K562 (cell line): ENCODE measurements at regions not wholly inside any gene's neighbourhood (a gene's known extent, or its start where the extent isn't known, plus 50 kb on each side); places are given as distances from the start of the nearest gene placed in this dataset.

Source experiments
- ATAC-seq: fragments of 200-7000 bp; cut with Tn5 transposase; 3 replicates; pipeline ENCODE4 v1.9.1; 2020; ENCODE audit warnings: moderate library complexity
- BruUV-seq: library from RNA; stranded (reverse); fragments of 400-500 nt; replicated peaks from 2 replicates; lab custom pipeline; 2021; lab: Mats Ljungman, UMichigan
- CTCF ChIA-PET: fragments of 300-600 bp; formaldehyde crosslinking; extraction: SDS; loops from one replicate; lab custom pipeline; 2021; ENCODE audit warnings: low intra/inter-chr PET ratio; lab: Yijun Ruan, JAX
- POLR2A ChIA-PET: fragments of 300-600, 350-650 bp; sonication (Branson Sonifier 250); formaldehyde crosslinking; extraction: SDS; loops from one replicate; lab custom pipeline; 2021; ENCODE audit warnings: antibody characterized with exemption, inconsistent platforms; lab: Yijun Ruan, JAX
- DNase-seq, 4 experiments: peaks; one replicate each; pipeline versions ENCODE4 v3.0.0 to v3.0.0-alpha.2; 2011 to 2018; ENCODE audit warnings: low spot score in 3 of 4, mixed read lengths in 3 of 4; ENCODE audit errors: extremely low read depth in 1 of 4
- FAIRE-seq: peaks from 2 replicates; lab custom pipeline; 2011; peaks lifted over from hg19 to GRCh38; lab: Jason Lieb, UNC
- H2AFZ ChIP-seq: 2 replicates; pipeline ENCODE4 v1.6.0; 2011; ENCODE audit warnings: low read depth, low read length, control low read depth, inconsistent platforms
- H3K27ac ChIP-seq: fragments of 200-600 bp; 3 replicates; pipeline ENCODE4 v1.8.0; 2011; ENCODE audit warnings: low read depth, mild to moderate bottlenecking, control low read depth, inconsistent platforms, low read length, moderate library complexity, mixed read lengths; ENCODE audit errors: extremely low read depth
- H3K27me3 ChIP-seq, 2 experiments: fragments of 300-600 bp in 1 of 2; 2 replicates in 1 of 2; 3 replicates in 1 of 2; pipeline versions ENCODE4 v1.6.0 to v1.8.0; 2011; ENCODE audit warnings: inconsistent platforms in 2 of 2, low read length in 2 of 2, mild to moderate bottlenecking in 1 of 2, mixed read lengths in 1 of 2, moderate library complexity in 1 of 2; ENCODE audit not compliant: control insufficient read depth in 2 of 2, insufficient read depth in 2 of 2
- H3K36me3 ChIP-seq: fragments of 300-600 bp; 3 replicates; pipeline ENCODE4 v1.8.0; 2011; ENCODE audit warnings: mild to moderate bottlenecking, low read length, inconsistent platforms; ENCODE audit not compliant: control insufficient read depth, insufficient read depth
- H3K4me1 ChIP-seq, 2 experiments: fragments of 200-600 bp in 1 of 2; replicated peaks in 1 of 2; 2 replicates in 1 of 2; 3 replicates in 1 of 2; pipeline versions ENCODE4 v1.5.1 to v1.8.0; 2011; ENCODE audit warnings: inconsistent platforms in 2 of 2, low read length in 2 of 2, mild to moderate bottlenecking in 1 of 2, mixed read lengths in 1 of 2, moderate library complexity in 1 of 2; ENCODE audit not compliant: control insufficient read depth in 2 of 2, insufficient read depth in 2 of 2
- H3K4me2 ChIP-seq: 2 replicates; pipeline ENCODE4 v1.6.1; 2011; ENCODE audit warnings: low read length, control low read depth, inconsistent platforms, mixed read lengths; ENCODE audit not compliant: insufficient read depth
- H3K4me3 ChIP-seq: fragments of 200-600 bp; sonication (generic), shearing (Covaris generic); 2 replicates; pipeline ENCODE4 v1.5.1; 2016; ENCODE audit warnings: control low read depth, inconsistent platforms
- H3K79me2 ChIP-seq: fragments of 200-600 bp; 3 replicates; pipeline ENCODE4 v1.8.0; 2011; ENCODE audit warnings: low read length, inconsistent platforms; ENCODE audit not compliant: control insufficient read depth, insufficient read depth
- H3K9ac ChIP-seq, 2 experiments: 2 replicates each; pipeline versions ENCODE4 v1.6.0 to v1.6.1; 2011; ENCODE audit warnings: low read depth in 2 of 2, low read length in 2 of 2, control low read depth in 1 of 2, inconsistent platforms in 1 of 2, mild to moderate bottlenecking in 1 of 2, mixed read lengths in 1 of 2; ENCODE audit not compliant: insufficient read depth in 1 of 2
- H3K9me1 ChIP-seq: one replicate; pipeline ENCODE4 v1.6.0; 2011; ENCODE audit warnings: inconsistent platforms, mild to moderate bottlenecking, low read length, moderate library complexity; ENCODE audit not compliant: control insufficient read depth, insufficient read depth
- H3K9me3 ChIP-seq: replicated peaks from 2 replicates; pipeline ENCODE4 v1.5.1; 2011; ENCODE audit warnings: low read depth, low read length, inconsistent platforms; ENCODE audit not compliant: control insufficient read depth, insufficient read depth
- H4K20me1 ChIP-seq: replicated peaks from 2 replicates; pipeline ENCODE4 v1.6.1; 2011; ENCODE audit warnings: low read length, inconsistent platforms, mixed read lengths; ENCODE audit not compliant: control insufficient read depth, insufficient read depth
- ARID2 ChIP-seq: fragments of 450-650 bp; IDR thresholded peaks from 2 replicates; pipeline ENCODE4 v1.6.1; 2017; ENCODE audit warnings: antibody characterized with exemption, mild to moderate bottlenecking
- CBX3 ChIP-seq, 2 experiments: IDR thresholded peaks; 1 replicate in 1 of 2; 2 replicates in 1 of 2; pipeline ENCODE4 v1.6.1; 2012; ENCODE audit warnings: inconsistent platforms in 2 of 2, low read length in 2 of 2, borderline replicate concordance in 1 of 2, control low read depth in 1 of 2
- CCAR2 ChIP-seq: fragments of 200-400 bp; formaldehyde crosslinking; IDR thresholded peaks from 2 replicates; pipeline ENCODE4 v1.6.1; 2017; ENCODE audit warnings: mild to moderate bottlenecking, low read depth, low read length
- CREM ChIP-seq: IDR thresholded peaks from 2 replicates; pipeline ENCODE4 v1.6.1; 2014; ENCODE audit warnings: antibody characterized with exemption, low read depth
- ELF1 ChIP-seq: fragments of 200-800 bp; sonication (Bioruptor generic); IDR thresholded peaks from 2 replicates; pipeline ENCODE4 v1.6.1; 2016; ENCODE audit warnings: missing genetic modification characterization, missing compliant biosample characterization
- HDAC6 ChIP-seq: IDR thresholded peaks from 2 replicates; pipeline ENCODE4 v1.6.1; 2012; ENCODE audit warnings: low read depth, mild to moderate bottlenecking, control low read depth, inconsistent platforms, low read length, moderate library complexity
- IRF2 ChIP-seq: sonication (generic); formaldehyde crosslinking; IDR thresholded peaks from 2 replicates; pipeline ENCODE4 v1.8.1; 2022; ENCODE audit warnings: mild to moderate bottlenecking, missing genetic modification reagents
- JUN ChIP-seq, 2 experiments: sonication (generic) in 1 of 2; formaldehyde crosslinking in 1 of 2; IDR thresholded peaks; 2 replicates each; pipeline versions ENCODE4 v1.6.1 to v1.8.0; 2012 to 2022; ENCODE audit warnings: borderline replicate concordance in 2 of 2, mild to moderate bottlenecking in 2 of 2, improper control_type of control experiment in 1 of 2, low read depth in 1 of 2, low read length in 1 of 2, missing genetic modification reagents in 1 of 2
- JUND ChIP-seq, 2 experiments: IDR thresholded peaks; 2 replicates in 1 of 2; 3 replicates in 1 of 2; pipeline ENCODE4 v1.6.1; 2011; ENCODE audit warnings: borderline replicate concordance in 2 of 2, low read depth in 2 of 2, low read length in 2 of 2, improper control_type of control experiment in 1 of 2, missing biosample characterization in 1 of 2, missing genetic modification characterization in 1 of 2, missing genetic modification reagents in 1 of 2
- OTX1 ChIP-seq: fragments of 450-650 bp; formaldehyde crosslinking; IDR thresholded peaks from 2 replicates; pipeline ENCODE4 v1.4.0; 2022; ENCODE audit warnings: mild to moderate bottlenecking
- SMARCB1 ChIP-seq: IDR thresholded peaks from 2 replicates; pipeline ENCODE4 v1.6.1; 2011; ENCODE audit warnings: improper control_type of control experiment, low read depth; ENCODE audit not compliant: insufficient read length
- TCF7 ChIP-seq: sonication (generic); IDR thresholded peaks from 2 replicates; pipeline ENCODE4 v1.6.1; 2016; ENCODE audit warnings: antibody characterized with exemption, borderline replicate concordance
- TEAD4 ChIP-seq, 2 experiments: sonication (generic) in 1 of 2; formaldehyde crosslinking in 1 of 2; IDR thresholded peaks; 2 replicates each; pipeline versions ENCODE4 v1.6.1 to v1.8.0; 2012 to 2022; ENCODE audit warnings: borderline replicate concordance in 1 of 2, inconsistent platforms in 1 of 2, low read length in 1 of 2, mild to moderate bottlenecking in 1 of 2, missing genetic modification reagents in 1 of 2
- ZBTB49 ChIP-seq: sonication (generic); formaldehyde crosslinking; IDR thresholded peaks from 2 replicates; pipeline ENCODE4 v1.8.0; 2022; ENCODE audit warnings: missing genetic modification reagents, mild to moderate bottlenecking, borderline replicate concordance
- ZC3H11A ChIP-seq: IDR thresholded peaks from 2 replicates; pipeline ENCODE4 v1.6.1; 2012; ENCODE audit warnings: low read depth, low read length, improper control_type of control experiment
- ZNF354B ChIP-seq: fragments of 250-450 bp; sonication (Bioruptor Pico); IDR thresholded peaks from 2 replicates; pipeline ENCODE4 v1.4.0; 2020
- WGBS: fragments of 100-300 bp; shearing (Covaris generic); methylation state at CpG from one replicate; pipeline ENCODE4 v1.1.6; 2016; ENCODE audit warnings: low coverage, mixed read lengths; ENCODE audit not compliant: insufficient coverage; ENCODE audit errors: missing lambda C conversion rate; 5-methylcytosine and 5-hydroxymethylcytosine counted together
- in situ Hi-C: fragments of 300-500 bp; cut with MboI; formaldehyde crosslinking; loops from 4 replicates; pipeline ENCODE4 v1.15.0; 2018; ENCODE audit warnings: inconsistent platforms, mixed read lengths
- intact Hi-C: fragments of 100-400 bp; cut with micrococcal nuclease; formaldehyde crosslinking; loops from 2 replicates; pipeline ENCODE4 v1.14.2; 2022

GRCh38 chr1:201708691-201709090 lies 120.3 kb upstream of the IPO9 start (continued):
- TF ChIP-seq SMARCB1 (no peak), ZC3H11A (no peak)
- TF ChIP-seq, all 486 proteins: peak for 0

GRCh38 chr1:201709564-201710295 lies 119.2 kb upstream of the IPO9 start:
- H2AFZ ChIP-seq = no peak overlapping the region
- TF ChIP-seq JUN (IDR thresholded peaks at IDR 0.05; ENCODE audit: borderline replicate concordance, low read depth, low read length) (no peak), JUN (CRISPR knock-in tag; IDR thresholded peaks at IDR 0.05; ENCODE audit: borderline replicate concordance) (0 out of 2 replicates have a peak, but pooled peaks have one; percentile 63), ELF1 (tag) (0 out of 2 replicates have a peak, but pooled peaks have one; percentile 13), CBX3 (IDR thresholded peaks at IDR 0.05; ENCODE audit: borderline replicate concordance in 1 of 2, low read length in 2 of 2) (no peak), ZBTB49 (CRISPR knock-in tag) (no peak), OTX1 (CRISPR knock-in tag) (0 out of 2 replicates have a peak, but pooled peaks have one; percentile 64), ZNF354B (CRISPR knock-in tag) (no peak), TCF7 (no peak), JUND (IDR thresholded peaks at IDR 0.05; ENCODE audit: borderline replicate concordance, low read depth, low read length) (0 out of 2 replicates have a peak, but pooled peaks have one; percentile 39), JUND (tag; IDR thresholded peaks at IDR 0.05; ENCODE audit: borderline replicate concordance, low read depth, low read length) (no peak), CREM (0 out of 2 replicates have a peak, but pooled peaks have one; percentile 10), HDAC6 (no peak), ARID2 (peak; percentile 70; the same call in 1 of the 2 replicates), CCAR2 (no peak), IRF2 (CRISPR knock-in tag) (no peak), TEAD4 (IDR thresholded peaks at IDR 0.05; ENCODE audit: low read length) (no peak), TEAD4 (CRISPR knock-in tag; IDR thresholded peaks at IDR 0.05; ENCODE audit: borderline replicate concordance) (0 out of 2 replicates have a peak, but pooled peaks have one; percentile 19)

More at GRCh38 chr1:201709564-201710295, 119.2 kb upstream of the IPO9 start:
- BruUV-seq = no TSS peak
- Histone ChIP-seq H3K27me3 (peaks cover 0 to 4% of the 10 kb centered on the region in 2 experiments; a peak in 1 of 5 replicates), H3K27ac (no peak overlapping the region), H3K9me3 (no peaks in the 10 kb centered on the region), H3K4me2 (no peak overlapping the region), H3K9ac (no peak overlapping the region), H3K79me2 (no peaks in the 10 kb centered on the region), H3K4me1 (peaks cover 12 to 23% of the 10 kb centered on the region in 2 experiments; a peak in 4 of 5 replicates), H3K4me3 (no peak overlapping the region), H3K36me3 (peaks cover 7% of the 10 kb centered on the region; the same call in 1 of the 3 replicates), H4K20me1 (0 out of 2 replicates have a peak, but pooled peaks cover 6% of the 10 kb centered on the region), H3K9me1 (no peaks in the 10 kb centered on the region)
- WGBS = 21% methylated on average over 4 of the region's 4 CpGs
- ChIA-PET POLR2A (interaction anchor here (0.6 to 5.8 kb wide), 9 partner anchors 9 to 152 kb away, joined by 3 to 15 read pairs (median 3); no protein-coding TSS in a partner anchor), CTCF (interaction anchor here (0.6 to 7.1 kb wide), 5 partner anchors 74 to 166 kb away, joined by 3 to 73 read pairs (median 4); no protein-coding TSS in a partner anchor)
- DNase-seq (peak; percentile 79 to 89 (median 85)), FAIRE-seq (peak; percentile 67), ATAC-seq (peak; percentile 98)
- in situ Hi-C loops (loop anchor here (5.0 kb wide), 2 partner anchors 78 to 147 kb away; no protein-coding TSS in a partner anchor), intact Hi-C loops (loop anchor here (1.0 to 10.0 kb wide), 2 partner anchors 84 to 265 kb away; no protein-coding TSS in a partner anchor)
